ENCODE measurements at regions not wholly inside any gene's neighbourhood (a gene's known extent, or its start where the extent isn't known, plus 50 kb on each side); places are given as distances from the start of the nearest gene placed in this dataset.

DNA sequence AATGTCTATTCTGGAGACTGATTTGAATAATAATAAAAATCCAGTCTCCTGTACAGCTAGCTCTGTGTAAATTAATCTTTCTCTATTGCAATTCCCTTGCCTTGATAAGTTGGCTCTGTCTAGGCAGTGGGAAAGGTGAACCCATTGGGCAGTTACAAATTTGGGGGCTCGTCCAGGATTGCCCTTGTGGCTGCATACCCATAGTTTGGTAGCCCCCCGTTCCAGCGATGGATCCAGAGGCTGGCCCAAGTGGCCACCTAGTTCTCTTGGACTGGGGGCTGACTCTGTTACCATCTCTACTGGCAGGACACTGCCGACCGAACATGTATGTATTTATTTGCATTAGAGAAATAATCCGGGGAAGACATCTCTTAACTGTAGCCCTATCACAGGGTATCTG lies 326.2 kb upstream of the PDGFD start:
- intact Hi-C loops (cut with DNase I) = no loop called here
- DNase-seq (no peak), ATAC-seq (no peak)
- H3K27me3 ChIP-seq (ENCODE audit: insufficient read depth in 3 of 3, low read length in 2 of 3) = no peaks in the 10 kb centered on the region
- H3K9me3 ChIP-seq = peaks cover 8% of the 10 kb centered on the region
- no peak overlapping the region for H3K27ac ChIP-seq
- no peak overlapping the region for H3K4me3 ChIP-seq
- no peaks in the 10 kb centered on the region for H3K4me1 ChIP-seq
- H3K36me3 ChIP-seq (ENCODE audit: insufficient read depth in 1 of 2, low read depth in 1 of 2) = no peaks in the 10 kb centered on the region
- WGBS, 3 donors = 87 to 89% (median 88%) methylated on average over 6 of the region's 6 CpGs
- TF ChIP-seq, protein P1, sequence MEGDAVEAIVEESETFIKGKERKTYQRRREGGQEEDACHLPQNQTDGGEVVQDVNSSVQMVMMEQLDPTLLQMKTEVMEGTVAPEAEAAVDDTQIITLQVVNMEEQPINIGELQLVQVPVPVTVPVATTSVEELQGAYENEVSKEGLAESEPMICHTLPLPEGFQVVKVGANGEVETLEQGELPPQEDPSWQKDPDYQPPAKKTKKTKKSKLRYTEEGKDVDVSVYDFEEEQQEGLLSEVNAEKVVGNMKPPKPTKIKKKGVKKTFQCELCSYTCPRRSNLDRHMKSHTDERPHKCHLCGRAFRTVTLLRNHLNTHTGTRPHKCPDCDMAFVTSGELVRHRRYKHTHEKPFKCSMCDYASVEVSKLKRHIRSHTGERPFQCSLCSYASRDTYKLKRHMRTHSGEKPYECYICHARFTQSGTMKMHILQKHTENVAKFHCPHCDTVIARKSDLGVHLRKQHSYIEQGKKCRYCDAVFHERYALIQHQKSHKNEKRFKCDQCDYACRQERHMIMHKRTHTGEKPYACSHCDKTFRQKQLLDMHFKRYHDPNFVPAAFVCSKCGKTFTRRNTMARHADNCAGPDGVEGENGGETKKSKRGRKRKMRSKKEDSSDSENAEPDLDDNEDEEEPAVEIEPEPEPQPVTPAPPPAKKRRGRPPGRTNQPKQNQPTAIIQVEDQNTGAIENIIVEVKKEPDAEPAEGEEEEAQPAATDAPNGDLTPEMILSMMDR (IDR thresholded peaks at IDR 0.05) = no peak

DNA sequence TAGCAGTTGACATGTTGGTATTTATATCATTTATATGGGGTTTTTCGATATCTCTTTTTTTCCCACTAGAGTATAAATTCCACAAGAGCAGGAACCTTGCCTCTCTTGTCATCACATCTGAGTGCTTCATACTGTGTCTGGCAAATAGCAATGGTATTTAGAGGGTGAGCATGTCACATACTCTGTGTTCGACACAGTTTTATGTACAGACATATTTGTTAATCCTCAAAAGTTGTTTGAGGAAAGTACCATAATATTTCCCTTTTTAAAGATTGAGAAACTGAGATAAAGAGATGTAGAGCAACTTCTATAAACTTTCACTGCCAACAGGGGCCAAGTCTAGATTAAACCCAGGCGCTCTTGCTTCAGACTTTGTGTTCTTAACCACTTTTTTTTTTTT lies 324.6 kb upstream of the PDGFD start:
- no peaks in the 10 kb centered on the region for H3K27me3 ChIP-seq (ENCODE audit: insufficient read depth in 3 of 3, low read length in 2 of 3)
- DNase-seq (no peak), ATAC-seq (no peak)
- TF ChIP-seq, protein P1 (IDR thresholded peaks at IDR 0.05) = no peak
- no peaks in the 10 kb centered on the region for H3K36me3 ChIP-seq (ENCODE audit: insufficient read depth in 1 of 2, low read depth in 1 of 2)
- no peaks in the 10 kb centered on the region for H3K4me1 ChIP-seq
- no peak overlapping the region for H3K4me3 ChIP-seq
- 77 to 90% (median 84%) methylated on average over 3 of the region's 3 CpGs for WGBS, 3 donors
- intact Hi-C loops (cut with DNase I) = no loop called here
- peaks cover 8% of the 10 kb centered on the region for H3K9me3 ChIP-seq
- H3K27ac ChIP-seq = no peak overlapping the region

GRCh38 chr11:104487046-104487806 lies 323.3 kb upstream of the PDGFD start:
- H3K27me3 ChIP-seq (ENCODE audit: insufficient read depth in 3 of 3, low read length in 2 of 3) = no peaks in the 10 kb centered on the region
- no peak overlapping the region for H3K4me3 ChIP-seq
- DNase-seq (no peak), ATAC-seq (no peak)
- intact Hi-C loops (cut with DNase I) = no loop called here
- no peaks in the 10 kb centered on the region for H3K36me3 ChIP-seq (ENCODE audit: insufficient read depth in 1 of 2, low read depth in 1 of 2)
- WGBS, 3 donors = 71 to 72% (median 71%) methylated on average over 4 of the region's 4 CpGs
- H3K9me3 ChIP-seq = peaks cover 16% of the 10 kb centered on the region
- TF ChIP-seq, protein P1 (IDR thresholded peaks at IDR 0.05) = no peak
- no peak overlapping the region for H3K27ac ChIP-seq
- no peaks in the 10 kb centered on the region for H3K4me1 ChIP-seq

- Histone ChIP-seq H3K4me1 (no peaks in the 10 kb centered on the region), H3K9me3 (peaks cover 16% of the 10 kb centered on the region), H3K4me3 (no peak overlapping the region), H3K27me3 (ENCODE audit: insufficient read depth in 3 of 3, low read length in 2 of 3) (no peaks in the 10 kb centered on the region), H3K27ac (no peak overlapping the region), H3K36me3 (ENCODE audit: insufficient read depth in 1 of 2, low read depth in 1 of 2) (no peaks in the 10 kb centered on the region)
- TF ChIP-seq, protein P1 (IDR thresholded peaks at IDR 0.05) = no peak
- intact Hi-C loops (cut with DNase I) = no loop called here
- DNase-seq (no peak), ATAC-seq (no peak)
- 64 to 68% (median 65%) methylated on average over 4 of the region's 4 CpGs for WGBS, 3 donors
These were observed 321.0 kb upstream of the PDGFD start for GRCh38 chr11:104484804-104485554.
